GM12864 (cell line): ENCODE measurements at regions not wholly inside any gene's neighbourhood (a gene's known extent, or its start where the extent isn't known, plus 50 kb on each side); places are given as distances from the start of the nearest gene placed in this dataset.

ENCODE experiments used
- DNase-seq: peaks from one replicate; pipeline ENCODE4 v3.0.0-alpha.2; 2011; ENCODE audit warnings: low read depth
- H3K4me3 ChIP-seq: 2 replicates; pipeline ENCODE4 v1.5.1; 2011; ENCODE audit warnings: mild to moderate bottlenecking, low read depth, low read length, control low read depth
- CTCF ChIP-seq: IDR thresholded peaks from 2 replicates; pipeline ENCODE4 v1.5.1; 2011; ENCODE audit warnings: low read depth, mild to moderate bottlenecking, moderate library complexity, low read length, control low read depth, inconsistent platforms; ENCODE audit errors: missing control alignments

GRCh38 chr15:47364230-47365141, 352.8 kb upstream of the SEMA6D start:
- H3K4me3 ChIP-seq: no peak overlapping the region
- DNase-seq: no peak
- TF ChIP-seq CTCF: no peak

GRCh38 chr15:47366884-47367283, 350.4 kb upstream of the SEMA6D start:
- no peak for DNase-seq
- H3K4me3 ChIP-seq: no peak overlapping the region
- no peak for TF ChIP-seq CTCF

GRCh38 chr15:47367726-47368390, 349.4 kb upstream of the SEMA6D start:
- H3K4me3 ChIP-seq: no peak overlapping the region
- TF ChIP-seq CTCF: no peak
- no peak for DNase-seq

GRCh38 chr15:47371939-47372338, 345.4 kb upstream of the SEMA6D start:
- no peak for DNase-seq
- no peak for TF ChIP-seq CTCF
- no peak overlapping the region for H3K4me3 ChIP-seq

- DNase-seq: no peak
- no peak overlapping the region for H3K4me3 ChIP-seq
- no peak for TF ChIP-seq CTCF
These were observed 343.1 kb upstream of the SEMA6D start for GRCh38 chr15:47374222-47374621.

- H3K4me3 ChIP-seq: no peak overlapping the region
- no peak for DNase-seq
- no peak for TF ChIP-seq CTCF
These were observed 341.1 kb upstream of the SEMA6D start for GRCh38 chr15:47376190-47376589.
